Hematopoietic multipotent progenitor cell treated with erythropoietin and hydrocortisone succinate and interleukin-3 and kit ligand, for 17 days (in vitro differentiated cells): ENCODE measurements at regions not wholly inside any gene's neighbourhood (a gene's known extent, or its start where the extent isn't known, plus 50 kb on each side); places are given as distances from the start of the nearest gene placed in this dataset.

Source experiments
- DNase-seq: peaks from one replicate; pipeline ENCODE4 v3.0.0-alpha.2; 2015; ENCODE audit warnings: low spot score

DNA sequence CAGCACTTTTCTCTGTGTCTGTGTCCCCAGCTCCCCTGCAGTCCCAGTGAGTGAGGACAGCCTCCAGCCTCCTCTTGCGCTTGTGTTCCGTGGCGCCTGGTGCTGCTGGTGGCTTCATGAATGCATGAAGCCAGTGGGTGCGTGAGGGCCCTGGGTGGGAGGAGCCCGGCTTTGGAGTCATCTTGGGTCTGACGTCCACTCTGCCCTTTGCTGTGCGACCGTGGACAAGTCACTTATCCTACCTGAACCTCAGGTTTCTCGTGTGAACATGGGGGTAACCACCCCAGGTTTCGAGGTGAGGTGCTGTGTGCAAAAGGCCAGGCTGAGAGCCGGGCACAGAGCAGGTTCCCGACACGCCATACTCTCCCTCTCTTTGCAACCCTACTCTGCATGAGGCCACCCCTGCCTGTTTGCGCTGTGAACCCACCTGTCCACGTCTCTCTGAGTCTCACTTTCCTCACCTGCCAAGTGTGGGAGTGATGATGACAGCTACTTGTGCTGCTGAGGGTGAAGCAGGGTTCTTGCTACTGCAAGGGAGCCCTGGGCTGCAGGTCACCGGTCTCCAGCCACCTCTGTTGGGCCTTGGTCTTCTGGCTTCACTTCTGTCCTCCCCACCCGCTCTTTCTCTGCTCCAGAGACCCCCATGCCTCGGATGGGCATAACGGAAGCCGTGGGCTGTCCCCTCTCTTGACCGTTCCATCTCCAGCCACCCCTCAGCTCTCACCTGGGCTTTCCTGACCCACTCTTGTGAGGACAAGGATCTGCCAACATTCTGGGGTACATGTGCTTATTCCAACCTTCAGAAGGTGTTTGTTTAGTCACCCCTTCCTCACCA lies 537.6 kb downstream of the TBC1D22A start:
- no peak for DNase-seq

DNA sequence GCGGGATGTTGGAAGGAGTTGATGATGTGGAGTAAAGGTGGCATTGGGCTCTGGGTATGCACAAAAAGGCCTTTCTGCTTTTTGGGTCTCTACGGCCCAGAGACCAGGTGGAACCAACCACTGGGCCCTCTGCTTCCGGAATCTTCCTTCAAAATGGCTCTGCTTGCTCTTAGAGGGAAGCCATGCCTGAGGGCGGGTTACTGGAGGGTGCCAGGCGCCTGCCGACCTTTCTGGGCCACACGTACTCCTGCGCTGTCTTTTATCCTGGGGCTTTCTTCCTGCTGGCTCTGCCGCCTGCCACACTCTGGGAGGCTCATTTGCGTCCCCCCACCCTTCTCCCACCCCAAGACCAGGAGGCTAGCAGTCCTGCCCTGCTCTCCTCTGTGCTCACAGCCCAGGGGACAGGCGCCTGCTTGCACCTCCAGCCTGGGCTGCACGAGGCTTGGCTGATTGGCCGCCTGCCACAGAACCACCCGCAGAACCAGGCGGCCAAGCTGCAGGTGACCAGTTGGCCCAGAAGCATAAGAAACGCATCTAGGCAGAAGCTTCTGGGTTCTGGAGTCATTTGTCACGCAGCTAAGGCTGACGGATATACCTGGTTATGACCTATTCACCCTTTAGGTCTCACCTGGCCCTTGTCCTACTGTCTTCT lies 536.9 kb downstream of the TBC1D22A start:
- DNase-seq = no peak

- no peak for DNase-seq
These were observed 535.8 kb downstream of the TBC1D22A start for GRCh38 chr22:47298017-47298785.

GRCh38 chr22:47297261-47298016 lies 535.0 kb downstream of the TBC1D22A start:
- no peak for DNase-seq

DNA sequence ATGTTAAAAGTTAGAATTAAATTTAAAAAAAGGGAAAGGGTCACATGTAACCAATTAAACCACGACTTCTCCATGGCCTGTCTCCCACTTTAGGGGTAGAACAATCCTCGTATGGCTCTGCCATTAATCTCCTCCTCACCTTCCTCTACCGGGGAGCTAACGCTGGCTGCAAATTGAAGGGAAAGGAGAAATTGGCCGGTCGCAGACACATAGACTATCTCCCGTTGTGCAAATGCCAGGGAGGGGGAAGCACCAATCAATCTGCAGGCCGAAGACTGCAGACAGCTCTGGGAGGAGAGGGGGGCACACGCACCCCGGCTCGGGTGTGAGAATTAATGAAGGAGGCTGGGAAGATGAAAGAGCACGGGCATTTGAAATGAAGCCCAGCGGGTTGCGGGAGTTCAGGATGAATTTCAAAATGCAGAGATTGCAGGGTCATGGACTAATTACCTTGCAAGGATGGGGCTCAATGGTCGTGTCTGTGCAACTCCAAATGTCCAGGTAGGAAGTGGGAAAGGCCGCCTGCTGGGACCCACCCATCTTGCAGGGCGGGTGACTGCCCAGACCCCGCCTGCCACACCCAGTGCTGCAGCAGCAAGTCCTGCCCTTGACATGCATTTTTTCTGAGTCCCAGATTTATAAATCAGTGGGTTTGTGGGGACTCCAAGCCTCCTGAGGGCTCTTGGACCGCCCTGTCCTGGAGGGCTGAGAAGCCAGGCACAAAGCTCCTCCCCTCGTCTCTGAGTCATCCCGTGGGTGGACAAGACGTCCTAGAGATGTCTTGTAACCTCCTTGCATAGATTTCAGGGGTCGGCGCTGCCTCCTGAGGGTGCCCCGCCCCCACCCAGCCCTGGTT lies 534.2 kb downstream of the TBC1D22A start:
- no peak for DNase-seq

GRCh38 chr22:47295982-47296381 lies 533.5 kb downstream of the TBC1D22A start:
- DNase-seq = no peak

DNA sequence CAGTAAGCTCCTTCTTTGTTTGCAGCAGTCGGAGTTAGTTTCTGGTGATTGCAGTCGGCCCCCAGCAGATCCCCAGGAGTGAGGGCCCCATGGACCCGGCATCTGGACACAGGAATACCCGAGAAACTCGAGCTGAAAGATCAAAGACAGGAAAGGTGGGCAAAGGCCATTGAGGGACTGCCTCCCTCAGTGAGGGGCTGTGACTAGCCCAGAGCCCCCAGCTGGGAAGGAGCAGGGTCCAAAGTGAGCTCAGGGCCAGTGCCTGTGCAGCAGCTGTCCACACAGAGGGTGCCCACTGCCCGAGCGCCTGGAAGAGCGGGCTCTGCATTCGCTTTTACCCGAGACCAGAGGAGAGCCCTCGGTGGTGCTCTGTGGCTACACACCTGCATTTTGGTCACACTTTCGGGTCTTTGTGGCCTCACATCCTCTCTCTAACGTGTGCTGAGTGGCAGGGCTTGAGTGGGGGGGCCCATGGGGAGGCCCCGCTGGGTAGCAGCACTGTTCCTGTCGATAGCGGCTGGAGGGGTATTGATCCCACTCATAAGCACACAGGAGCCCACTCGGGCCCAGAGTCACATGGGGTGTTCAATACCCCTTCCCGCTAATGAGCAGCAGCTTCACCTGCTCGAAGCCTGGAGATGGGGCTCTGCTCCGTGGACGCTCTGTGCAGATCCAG lies 532.9 kb downstream of the TBC1D22A start:
- DNase-seq = no peak

DNA sequence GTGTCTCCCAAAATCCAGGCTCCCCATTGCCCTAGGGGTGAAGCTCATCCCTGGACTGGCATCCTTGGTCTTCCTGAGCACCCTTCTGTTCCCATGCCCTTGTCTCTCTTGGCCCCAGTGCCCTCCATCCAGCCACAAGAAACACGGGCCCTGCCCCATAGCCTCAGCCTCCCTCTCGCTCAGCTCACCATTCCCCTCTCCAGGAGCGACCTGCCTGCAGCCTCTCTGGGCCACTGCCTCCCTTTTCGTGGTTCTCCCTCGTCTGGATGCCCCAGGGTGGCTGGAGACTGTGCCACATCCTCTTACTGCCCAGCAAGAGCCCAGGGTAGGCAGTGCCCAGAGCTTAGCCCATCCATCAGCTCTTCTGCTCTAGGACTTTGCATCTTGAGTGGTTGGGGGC lies 532.1 kb downstream of the TBC1D22A start:
- DNase-seq = no peak

DNA sequence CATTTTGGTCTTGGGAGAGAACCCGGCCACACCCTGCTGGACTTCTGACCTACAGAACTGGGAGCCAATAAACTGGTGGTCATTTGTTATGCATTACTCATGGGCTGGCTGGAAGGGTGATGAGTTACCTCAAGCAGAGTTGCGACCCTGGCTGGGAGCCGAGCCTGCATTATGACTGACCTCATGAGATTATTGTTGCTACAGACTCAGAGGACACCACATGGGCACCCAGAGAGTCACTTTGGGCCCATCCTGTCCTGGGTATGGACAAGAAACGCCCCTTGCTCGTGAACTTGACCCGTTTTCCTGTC lies 531.7 kb downstream of the TBC1D22A start:
- DNase-seq = no peak

GRCh38 chr22:47293368-47294221 lies 531.1 kb downstream of the TBC1D22A start:
- no peak for DNase-seq

GRCh38 chr22:47292546-47293320 lies 530.3 kb downstream of the TBC1D22A start:
- DNase-seq = no peak

DNA sequence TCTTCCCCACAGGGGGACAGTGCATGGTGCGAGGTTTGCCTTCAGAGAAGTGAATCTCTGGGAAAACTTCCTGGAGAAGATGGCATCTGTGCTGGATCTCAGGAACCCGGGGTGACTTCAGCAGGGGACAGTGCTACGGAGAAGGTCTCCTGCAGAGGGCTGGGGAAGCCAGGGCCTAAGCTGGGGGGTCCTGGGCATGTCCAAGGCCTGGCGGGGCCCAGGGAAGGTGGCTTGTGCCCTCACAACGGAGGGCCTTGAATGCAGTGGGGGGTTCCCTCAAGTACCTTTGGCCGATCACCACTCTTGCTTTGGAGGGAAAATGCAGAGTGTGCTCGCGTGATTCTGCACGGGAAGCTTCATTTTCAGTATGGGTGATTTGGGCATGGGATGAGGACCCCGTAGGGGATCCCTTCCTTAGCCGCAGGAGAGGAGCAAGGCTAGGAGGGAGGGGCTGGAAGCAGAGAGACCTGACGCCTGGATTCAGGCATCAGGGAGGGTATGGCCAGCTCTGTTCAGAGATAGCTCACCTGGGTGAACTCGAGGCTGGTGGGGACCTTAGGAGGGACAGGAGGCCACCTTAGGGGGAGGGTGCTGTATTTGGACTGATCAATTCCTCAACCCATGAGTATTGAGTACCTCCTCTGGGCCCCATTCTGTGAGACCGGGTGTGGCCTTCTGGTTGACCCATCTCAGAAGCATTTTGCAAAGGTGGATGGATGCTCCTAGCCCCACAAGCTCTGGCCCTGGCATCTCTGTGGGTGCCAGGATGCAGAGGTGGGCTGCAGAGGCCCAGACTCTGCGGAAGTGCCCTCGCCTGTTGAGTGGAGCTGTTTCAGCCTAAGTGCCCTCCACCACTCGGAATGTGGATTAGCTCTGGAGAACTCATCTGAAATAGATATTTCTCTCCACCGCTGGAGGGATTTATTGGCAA lies 529.4 kb downstream of the TBC1D22A start:
- no peak for DNase-seq

DNA sequence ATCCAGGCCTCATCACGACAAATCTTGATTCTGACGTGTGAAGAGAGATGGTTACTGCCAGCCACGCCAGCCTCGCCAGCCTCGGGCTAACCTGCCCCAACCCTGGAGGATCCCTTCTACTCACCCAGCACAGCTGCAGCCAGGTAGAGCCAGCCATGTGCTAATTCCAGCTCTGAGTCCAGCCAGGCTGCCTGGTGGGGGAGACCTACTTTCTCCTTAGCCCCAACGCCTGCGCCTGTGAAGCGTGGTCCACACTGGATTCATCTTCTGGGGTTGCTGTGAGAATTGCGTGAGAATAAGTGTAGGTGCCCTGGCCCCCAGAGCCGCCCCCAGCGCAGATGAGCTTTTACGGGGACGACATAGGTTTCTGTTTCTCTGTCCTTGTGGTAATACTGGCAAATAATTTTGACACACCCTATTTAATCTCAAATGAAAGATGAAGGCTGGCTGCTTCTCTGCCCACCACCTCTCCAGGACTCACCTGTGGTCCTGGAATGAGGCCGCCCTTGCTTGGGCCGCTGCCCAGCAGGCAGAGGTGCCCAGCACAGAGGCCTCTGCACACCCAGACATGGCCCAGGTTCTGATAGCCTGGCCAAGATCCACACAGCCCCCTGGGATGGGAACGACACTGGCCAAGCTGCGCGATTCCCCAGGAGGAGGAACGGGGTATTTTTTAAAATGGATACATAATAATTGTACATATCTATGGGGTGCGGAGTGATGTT lies 528.4 kb downstream of the TBC1D22A start:
- DNase-seq = no peak

- no peak for DNase-seq
These were observed 527.0 kb downstream of the TBC1D22A start for GRCh38 chr22:47289336-47289985.

GRCh38 chr22:47288680-47289079 lies 526.2 kb downstream of the TBC1D22A start:
- no peak for DNase-seq

DNA sequence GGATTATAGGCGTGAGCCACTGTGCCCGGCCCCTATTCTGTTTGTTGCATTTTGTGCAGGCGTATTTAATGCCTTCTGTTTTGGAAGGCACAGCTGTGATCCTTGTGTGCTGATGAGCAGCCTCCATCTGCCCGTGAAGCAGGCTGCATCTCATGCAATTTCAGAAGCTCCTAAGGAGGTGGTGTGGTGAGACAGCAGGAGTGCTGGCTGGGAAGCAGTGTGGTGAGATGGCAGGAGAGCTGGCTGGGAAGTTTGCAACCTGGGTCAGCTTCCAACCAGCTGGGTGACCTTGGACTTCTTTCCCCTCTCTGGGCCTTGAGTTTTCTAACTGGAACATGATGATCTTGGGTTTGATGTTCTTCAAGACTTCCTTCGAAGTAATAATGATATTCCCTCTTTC lies 525.1 kb downstream of the TBC1D22A start:
- no peak for DNase-seq

GRCh38 chr22:47286590-47286989 lies 524.1 kb downstream of the TBC1D22A start:
- DNase-seq = no peak
